GM19043 (cell line): ENCODE measurements at regions not wholly inside any gene's neighbourhood (a gene's known extent, or its start where the extent isn't known, plus 50 kb on each side); places are given as distances from the start of the nearest gene placed in this dataset.

Experiments
- ATAC-seq: cut with Tn5 transposase; IDR thresholded peaks from one replicate; pipeline ENCODE4 v1.9.1; 2021; ENCODE audit warnings: low read depth; ENCODE audit not compliant: unreplicated experiment

- no peak for ATAC-seq
These were observed 235.0 kb upstream of the HNMT start for GRCh38 chr2:137729305-137729704.

GRCh38 chr2:137737559-137737958 is 226.7 kb upstream of the HNMT start:
- no peak for ATAC-seq

DNA sequence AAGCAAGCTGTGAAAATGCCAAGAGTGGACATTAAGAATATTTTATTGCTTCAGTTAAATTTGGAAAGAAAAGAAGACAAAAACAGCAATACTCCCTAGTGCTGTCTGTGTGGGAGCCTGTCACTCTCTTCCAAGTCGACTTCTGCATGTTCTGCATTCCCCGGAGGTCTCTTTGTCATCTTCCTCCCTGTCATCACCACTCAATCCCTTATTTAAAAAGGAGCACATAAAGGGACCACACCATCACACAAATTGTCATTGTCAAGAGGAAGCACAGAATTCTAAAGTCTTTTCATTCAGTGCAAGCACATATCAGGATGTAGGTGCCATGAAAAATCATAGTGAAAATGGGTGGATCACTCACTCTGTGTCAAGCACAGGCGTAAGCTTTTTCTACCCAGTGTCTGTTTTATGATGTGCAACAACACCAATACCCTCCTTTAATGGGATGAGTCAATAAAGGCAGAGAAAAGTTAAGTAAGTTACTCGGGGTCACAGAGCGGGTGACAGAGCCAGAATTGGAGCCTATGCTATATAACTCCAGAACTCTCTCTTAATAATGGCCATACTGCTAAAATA is 222.4 kb upstream of the HNMT start:
- no peak for ATAC-seq

- ATAC-seq = no peak
These were observed 216.8 kb upstream of the HNMT start for GRCh38 chr2:137747509-137747908.

GRCh38 chr2:137748533-137748932 is 215.7 kb upstream of the HNMT start:
- ATAC-seq = no peak

DNA sequence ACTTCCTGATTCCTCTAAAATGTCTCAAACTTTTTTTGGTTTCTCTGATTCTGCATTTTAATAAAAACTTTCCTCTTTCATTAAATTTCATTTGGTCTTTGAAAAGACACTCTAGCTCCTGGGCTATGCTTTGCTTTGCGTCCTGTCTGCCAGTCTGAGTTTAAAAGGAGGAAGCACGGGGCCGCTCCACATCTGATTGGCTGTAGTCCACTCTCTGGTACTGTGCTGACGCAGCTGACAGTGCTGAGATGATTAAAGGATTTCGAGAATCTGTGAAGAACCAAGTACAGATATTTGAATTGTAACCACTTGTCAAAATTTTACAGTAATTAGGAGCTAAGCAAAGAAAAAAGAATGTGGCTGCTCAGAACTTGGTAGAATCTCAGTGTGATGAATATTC is 199.6 kb upstream of the HNMT start:
- ATAC-seq = no peak

GRCh38 chr2:137769406-137769805 is 194.9 kb upstream of the HNMT start:
- ATAC-seq = no peak

GRCh38 chr2:137770166-137770565 is 194.1 kb upstream of the HNMT start:
- no peak for ATAC-seq

- no peak for ATAC-seq
These were observed 193.2 kb upstream of the HNMT start for GRCh38 chr2:137771064-137771463.

DNA sequence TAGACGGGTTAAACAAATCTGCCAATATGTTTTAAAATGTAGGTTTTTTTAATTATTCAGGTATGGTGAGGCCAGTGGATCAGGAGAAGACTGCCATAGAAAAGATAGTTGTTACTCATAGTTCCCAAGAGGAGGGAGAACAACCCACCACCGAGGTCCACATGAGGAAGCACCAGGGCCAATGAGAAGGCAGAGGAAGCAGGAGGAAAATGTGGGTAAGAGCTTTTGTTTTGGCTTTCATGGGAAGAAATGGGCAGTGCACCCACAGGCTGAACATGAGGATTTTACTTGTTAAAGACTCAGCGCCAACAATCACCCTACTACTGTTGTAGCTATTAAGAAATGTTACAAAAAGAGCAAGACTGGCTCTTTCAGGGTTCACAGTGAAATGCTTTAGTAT is 191.8 kb upstream of the HNMT start:
- no peak for ATAC-seq

- no peak for ATAC-seq
These were observed 188.7 kb upstream of the HNMT start for GRCh38 chr2:137775529-137775928.

DNA sequence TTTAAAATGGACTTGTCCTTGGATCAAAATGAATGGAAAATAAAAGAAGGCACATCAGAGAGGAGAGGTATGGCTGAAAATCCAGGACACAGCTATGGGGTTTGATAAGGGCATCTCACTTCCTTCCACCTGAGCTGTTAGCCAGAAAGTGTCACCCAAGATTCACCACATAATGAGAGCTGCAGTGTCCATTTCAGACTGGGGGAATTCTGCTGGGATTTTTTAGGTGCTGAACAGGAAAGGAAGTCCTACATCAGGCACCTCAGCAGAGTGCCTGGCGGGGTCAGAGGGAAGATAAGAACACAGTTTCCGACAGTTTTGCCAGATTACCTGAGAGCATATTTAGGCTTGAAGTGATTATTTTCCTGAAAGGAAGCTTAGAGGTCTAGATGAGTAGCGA is 187.6 kb upstream of the HNMT start:
- no peak for ATAC-seq

DNA sequence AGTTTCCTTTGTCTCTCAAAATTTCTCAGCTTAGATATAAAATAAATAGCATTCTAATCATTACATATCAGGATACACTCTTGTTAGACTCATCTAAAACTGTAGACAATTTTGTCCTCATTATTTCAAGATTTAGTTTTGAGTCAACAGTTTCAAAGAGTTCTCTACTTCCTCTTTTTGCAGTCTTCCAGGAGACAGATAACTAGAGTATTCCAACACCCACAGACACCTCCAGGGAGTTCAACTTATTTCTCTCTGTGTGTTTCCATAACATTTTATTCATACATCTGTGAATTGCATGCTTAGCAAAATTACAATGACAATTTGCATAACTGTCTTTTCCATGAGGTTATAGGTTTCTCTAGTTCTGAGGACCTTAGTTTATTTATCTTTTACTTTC is 166.6 kb upstream of the HNMT start:
- ATAC-seq = no peak

GRCh38 chr2:137799600-137799999 is 164.7 kb upstream of the HNMT start:
- no peak for ATAC-seq

GRCh38 chr2:137800386-137800785 is 163.9 kb upstream of the HNMT start:
- ATAC-seq = no peak

DNA sequence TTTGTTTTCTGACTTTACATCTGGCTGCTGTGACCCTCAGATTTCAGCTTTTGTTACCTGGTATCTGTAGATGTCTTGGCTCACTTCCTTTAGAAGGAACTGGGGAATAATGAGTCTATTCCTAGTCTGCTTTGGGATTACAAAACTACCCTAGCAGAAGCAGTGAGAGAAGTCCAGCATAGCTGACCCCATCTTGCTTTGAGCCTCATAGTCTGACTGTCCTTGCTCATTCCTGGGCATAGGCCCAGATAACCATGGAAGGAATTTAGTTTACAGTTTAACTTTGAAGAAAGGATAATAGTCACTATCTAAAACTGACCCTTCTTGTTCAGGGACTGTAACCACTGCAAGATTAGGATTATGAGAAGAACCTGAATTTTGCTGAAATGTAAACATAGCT is 163.0 kb upstream of the HNMT start:
- no peak for ATAC-seq

DNA sequence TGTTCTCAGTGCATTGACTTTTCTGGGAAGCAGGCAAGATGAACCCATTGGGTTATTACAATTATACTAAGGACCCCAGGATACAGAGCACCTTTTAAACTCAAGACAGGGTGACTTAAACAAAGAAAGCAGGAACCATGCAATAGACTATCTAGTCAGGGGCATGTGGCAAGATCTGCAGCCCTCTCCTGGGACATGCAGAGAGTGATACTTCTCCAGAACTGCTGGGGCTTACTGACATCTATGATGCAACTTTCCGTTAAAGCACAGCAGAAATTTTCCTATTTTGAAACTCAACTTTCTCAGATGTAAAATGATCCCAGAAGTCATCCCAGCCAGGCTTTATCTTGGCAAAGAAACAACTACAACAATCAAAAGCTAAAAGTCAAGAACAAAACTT is 162.2 kb upstream of the HNMT start:
- ATAC-seq = no peak

GRCh38 chr2:137806068-137806805 is 158.0 kb upstream of the HNMT start:
- no peak for ATAC-seq

DNA sequence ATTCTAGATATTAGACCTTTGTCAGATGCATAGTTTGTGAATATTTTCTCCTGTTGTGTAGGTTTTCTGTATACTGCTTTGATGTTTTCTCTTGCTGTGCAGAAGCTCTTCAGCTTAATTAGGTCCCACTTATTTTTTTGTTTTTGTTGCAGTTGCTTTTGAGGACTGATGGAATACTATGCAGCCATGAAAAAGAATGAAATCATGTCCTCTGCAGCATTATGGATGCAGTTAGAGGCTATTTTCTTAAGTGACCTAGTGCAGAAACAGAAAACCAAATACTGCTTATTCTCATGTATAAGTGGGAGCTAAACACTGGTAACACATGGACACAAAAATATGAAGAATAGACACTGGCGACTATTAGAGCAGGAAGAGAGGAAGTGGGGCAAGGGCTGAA is 155.0 kb upstream of the HNMT start:
- ATAC-seq = no peak

DNA sequence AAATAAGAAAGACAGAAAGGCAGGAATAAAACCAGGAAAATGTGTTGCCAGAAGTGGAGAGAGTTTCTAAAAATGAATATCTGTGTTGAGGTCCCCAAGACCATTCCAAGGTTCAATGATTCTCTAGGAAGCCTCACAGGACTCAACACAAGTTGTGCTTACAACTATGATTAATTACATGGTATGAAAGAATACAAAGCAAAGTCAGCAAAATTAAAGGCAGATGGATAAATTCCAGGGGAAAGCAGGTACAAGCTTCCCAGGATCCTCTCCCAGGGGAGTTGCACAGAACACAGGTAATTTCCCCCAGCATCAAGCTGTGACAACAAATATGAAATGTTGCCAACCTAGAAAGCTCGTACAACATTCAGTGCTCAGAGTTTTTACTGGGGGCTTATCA is 154.4 kb upstream of the HNMT start:
- ATAC-seq = no peak

DNA sequence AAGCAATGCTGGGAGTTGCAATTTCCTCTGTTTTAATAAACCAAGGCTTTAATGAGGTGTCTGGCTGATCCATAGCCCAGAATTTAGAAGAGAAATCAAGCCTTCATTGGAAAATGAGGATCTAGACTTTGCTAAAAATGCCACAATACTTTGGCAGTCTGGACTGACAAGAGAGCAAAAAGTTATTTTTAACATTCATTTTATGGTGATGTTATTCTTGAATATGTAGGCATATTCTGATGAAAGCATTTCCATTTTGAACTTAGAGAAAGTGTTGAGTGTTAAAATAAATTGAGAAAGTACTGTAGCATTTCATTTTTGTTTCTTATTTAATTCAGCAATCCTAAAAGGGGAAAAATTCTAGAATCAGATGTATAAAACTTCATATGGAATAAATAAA is 151.8 kb upstream of the HNMT start:
- no peak for ATAC-seq

DNA sequence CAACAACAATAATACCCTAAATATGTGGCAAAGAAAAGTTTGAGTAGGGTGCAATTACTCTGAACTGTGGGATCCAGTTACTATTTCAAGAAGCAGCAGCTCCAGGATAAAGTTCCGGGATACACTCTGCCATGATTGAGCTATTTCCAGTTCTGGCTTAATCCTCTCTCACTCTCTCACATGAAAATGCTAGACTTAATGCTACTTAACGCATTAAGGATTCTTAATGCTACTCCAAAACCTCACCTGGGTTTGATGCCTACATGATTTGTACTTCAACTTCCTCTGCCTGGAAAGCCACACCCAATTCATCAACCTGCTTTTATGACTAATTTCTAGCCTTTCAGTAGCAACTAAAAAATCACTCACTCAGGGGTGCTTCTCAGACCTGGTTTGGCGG is 151.1 kb upstream of the HNMT start:
- no peak for ATAC-seq

DNA sequence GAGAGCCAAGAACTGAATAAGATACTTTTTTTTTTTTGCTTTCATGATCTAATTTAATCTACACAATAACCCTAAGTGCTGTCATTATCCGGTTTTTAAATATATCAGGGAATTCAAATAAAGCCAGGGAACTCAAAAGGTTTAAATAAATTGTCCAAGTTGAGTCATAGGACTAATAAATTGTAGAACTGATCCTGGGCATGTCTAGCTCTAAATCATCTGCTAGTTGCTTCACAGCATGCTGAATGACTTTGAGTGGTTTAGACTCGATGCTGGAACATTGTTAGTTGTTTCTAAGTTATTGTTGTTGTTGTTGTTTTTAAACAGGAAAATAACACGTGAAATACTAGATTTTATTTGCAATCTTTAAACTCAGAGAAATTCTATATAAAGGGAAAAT is 147.2 kb upstream of the HNMT start:
- no peak for ATAC-seq
